CD4-positive, alpha-beta T cell treated with Interleukin-17A for 4 hours (primary cell): ENCODE measurements at regions not wholly inside any gene's neighbourhood (a gene's known extent, or its start where the extent isn't known, plus 50 kb on each side); places are given as distances from the start of the nearest gene placed in this dataset.

ENCODE experiments used
- DNase-seq: peaks from one replicate; pipeline ENCODE4 v3.0.0-alpha.2; 2020; ENCODE audit warnings: mixed read lengths

GRCh38 chr3:104530934-104531333, 835.8 kb upstream of the ALCAM start:
- DNase-seq: no peak

DNA sequence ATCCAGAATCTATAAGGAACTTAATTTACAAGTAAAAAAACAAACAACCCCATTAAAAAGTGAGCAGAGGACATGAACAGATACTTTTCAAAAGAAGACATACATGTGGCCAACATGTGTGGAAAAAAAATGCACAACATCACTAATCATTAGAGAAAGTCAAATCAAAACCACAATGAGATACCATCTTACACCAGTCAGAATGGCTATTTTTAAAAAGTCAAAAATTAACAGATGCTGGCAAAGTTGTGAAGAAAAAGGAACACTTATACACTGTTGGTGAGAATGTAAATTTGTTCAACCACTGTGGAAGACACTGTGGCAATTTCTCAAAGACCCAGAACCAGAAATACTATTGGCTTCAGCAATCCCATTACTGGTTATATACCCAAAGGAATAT, 830.0 kb upstream of the ALCAM start:
- DNase-seq: no peak

DNA sequence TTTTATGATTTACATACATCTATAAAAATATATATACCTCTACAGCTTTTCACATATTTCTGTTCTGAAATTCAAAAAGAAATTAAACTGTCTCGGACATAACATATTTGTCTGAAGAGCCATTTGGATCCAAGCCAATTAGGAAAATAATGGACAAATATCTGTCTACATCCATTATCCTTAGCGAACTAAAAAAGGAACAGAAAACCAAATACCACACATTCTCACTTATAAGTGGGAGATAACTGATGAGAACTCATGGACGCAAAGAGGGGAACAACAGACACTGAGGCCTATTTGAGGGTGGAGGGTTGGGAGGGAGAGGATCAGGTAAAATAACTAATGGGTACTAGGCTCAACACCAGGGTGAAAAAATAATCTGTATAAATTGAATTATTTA, 829.4 kb upstream of the ALCAM start:
- no peak for DNase-seq

DNA sequence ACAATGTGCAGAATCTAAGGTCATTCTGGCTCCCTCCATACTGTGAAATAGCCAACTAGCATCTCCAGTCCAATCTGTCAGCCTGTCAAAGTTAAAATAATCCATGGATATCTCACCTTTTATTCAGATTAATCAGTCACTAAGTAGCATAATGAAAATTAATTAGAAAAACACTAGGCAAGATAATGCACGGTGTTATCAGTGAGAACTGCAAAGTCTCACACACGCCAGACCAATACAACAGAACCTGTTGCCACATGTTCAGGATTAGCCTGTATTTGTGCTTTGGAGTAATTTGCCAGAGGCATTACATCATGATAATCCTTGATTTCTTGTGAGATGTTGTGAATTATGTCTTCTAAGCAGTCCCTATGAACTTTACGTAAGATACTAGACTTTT, 820.4 kb upstream of the ALCAM start:
- no peak for DNase-seq

DNA sequence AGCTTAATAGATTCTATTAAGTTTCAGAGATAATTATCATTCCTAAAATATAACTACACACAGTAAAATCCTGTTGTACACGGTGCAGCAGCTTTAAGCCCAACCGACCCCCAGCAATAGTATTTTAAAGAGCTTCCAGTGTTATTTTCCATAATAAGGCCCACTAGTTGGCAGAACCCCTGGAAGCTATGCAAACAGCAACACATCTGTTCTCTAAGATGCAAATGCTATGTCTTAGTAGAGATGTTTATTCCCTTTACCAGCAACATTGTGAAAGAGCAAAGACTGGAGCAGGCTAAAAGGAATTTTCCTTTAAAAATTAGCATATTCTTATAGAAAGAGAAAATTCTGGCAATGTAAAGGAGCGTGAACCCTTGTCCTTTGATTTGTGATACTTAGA, 819.7 kb upstream of the ALCAM start:
- DNase-seq: no peak

DNA sequence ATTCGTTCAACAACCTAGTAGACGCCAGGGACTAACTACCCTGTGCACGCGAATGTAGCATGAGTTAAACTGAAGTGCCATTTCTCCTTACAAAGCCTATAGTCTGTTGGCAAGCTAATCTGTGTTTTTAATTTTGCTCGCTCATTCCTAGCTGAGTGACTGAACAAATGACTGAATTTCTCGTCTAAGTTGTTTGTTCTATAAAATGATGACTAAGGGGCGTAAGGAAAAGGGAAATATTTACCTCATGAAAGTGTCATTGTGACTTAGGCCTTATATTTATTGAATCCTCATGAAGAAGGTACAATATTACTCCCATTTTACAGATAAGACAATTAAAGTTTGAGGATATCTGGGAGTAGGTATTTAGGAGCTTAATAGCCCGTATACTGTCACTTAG, 818.3 kb upstream of the ALCAM start:
- no peak for DNase-seq

GRCh38 chr3:104549099-104549714, 817.5 kb upstream of the ALCAM start:
- DNase-seq: no peak

DNA sequence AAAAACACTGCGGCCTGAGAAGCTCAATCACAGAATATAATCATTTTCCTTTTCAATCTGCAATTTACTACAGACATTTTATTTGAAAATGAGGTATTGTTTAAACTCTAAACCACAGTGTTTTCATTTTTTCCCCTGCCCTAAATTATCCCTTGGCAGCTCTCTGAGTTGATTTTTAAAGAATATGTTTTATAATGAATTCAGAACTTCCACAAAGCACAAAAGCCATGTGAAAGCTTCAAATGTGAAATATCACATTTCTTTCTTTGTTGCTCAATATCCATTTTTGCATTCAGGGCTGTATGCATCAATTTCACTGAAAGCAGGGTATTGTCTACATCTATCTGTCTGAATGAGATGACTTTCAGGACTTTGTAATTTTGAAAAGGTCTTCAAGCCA, 813.6 kb upstream of the ALCAM start:
- no peak for DNase-seq

- no peak for DNase-seq
Measured at GRCh38 chr3:104554425-104554824, 812.3 kb upstream of the ALCAM start.

DNA sequence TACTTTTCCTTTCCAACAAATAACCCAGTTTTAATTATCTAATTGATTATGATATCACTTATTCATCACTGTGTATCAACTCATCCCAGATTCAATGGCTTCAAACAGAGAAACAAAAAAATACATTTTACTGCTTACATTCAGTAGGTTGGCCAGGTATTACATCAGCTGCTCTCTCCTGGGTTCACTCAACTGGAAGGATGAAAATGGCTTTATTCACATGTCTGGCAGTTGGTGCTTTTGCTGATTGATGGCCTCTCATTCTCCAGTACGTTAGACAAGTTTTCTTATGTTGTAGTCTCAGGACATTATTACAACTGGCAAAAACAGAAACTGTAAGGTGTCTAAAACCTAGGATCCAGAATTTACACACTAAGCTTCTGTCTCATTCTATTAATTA, 811.0 kb upstream of the ALCAM start:
- DNase-seq: no peak

- DNase-seq: no peak
Measured at GRCh38 chr3:104556372-104557078, 810.2 kb upstream of the ALCAM start.

DNA sequence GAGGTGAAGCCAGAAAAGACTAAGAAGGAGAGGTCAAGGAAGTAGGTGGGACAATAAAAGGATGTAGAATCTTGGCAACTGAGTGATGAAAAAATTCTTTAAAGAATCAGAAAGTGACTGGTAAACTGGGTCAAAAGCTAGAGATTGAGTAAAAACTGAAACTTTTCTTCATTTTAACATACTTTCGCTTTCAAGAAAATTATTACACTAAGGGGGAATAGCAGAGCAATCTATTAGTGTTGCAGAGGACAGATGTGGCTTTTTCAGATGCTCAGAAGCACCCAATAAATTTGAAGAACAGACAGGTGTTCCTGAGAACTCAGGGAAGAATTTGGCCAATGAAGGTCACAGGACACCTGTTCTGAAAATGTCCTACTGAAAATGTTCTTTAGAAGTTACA, 805.4 kb upstream of the ALCAM start:
- no peak for DNase-seq

GRCh38 chr3:104564045-104564643, 802.6 kb upstream of the ALCAM start:
- DNase-seq: peak; percentile 62

DNA sequence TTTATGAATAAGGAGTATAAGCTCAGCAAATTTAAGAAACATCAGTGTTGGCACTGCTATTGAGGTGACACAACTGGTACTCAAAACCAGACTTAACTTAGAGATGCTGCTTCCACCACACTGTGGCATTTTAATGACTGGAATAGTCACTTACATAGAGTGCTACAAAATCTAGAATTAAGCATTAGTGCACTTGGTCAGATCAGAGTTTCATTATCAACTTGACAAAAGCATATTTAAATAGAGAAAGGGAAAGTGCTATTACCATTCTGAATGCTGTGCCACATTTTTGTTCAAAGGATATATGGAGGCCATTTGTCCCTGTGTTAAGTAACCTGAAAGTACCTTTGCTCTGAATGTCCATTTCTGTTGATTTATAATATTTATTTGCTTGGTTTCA, 800.7 kb upstream of the ALCAM start:
- DNase-seq: no peak

- DNase-seq: no peak
Measured at GRCh38 chr3:104575634-104576033, 791.1 kb upstream of the ALCAM start.

DNA sequence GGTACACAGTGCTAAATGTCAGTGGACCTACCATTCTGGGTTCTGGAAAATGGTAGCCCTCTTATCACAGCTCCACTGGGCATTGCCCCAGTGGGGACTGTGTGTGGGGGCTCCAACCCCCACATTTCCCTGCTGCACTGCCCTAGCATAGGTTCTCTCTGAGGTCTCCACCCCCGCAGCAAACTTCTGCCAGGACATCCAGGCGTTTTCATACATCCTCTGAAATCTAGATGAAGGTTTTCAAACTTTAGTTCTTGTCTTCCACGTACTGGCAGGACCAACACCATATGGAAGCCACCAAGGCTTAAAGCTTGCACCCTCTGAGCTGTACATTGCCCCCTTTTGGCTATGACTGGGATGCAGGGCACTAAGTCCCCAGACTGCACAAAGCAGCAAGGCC, 788.2 kb upstream of the ALCAM start:
- DNase-seq: no peak

- no peak for DNase-seq
Measured at GRCh38 chr3:104582092-104582491, 784.6 kb upstream of the ALCAM start.

GRCh38 chr3:104584682-104585081, 782.0 kb upstream of the ALCAM start:
- no peak for DNase-seq

DNA sequence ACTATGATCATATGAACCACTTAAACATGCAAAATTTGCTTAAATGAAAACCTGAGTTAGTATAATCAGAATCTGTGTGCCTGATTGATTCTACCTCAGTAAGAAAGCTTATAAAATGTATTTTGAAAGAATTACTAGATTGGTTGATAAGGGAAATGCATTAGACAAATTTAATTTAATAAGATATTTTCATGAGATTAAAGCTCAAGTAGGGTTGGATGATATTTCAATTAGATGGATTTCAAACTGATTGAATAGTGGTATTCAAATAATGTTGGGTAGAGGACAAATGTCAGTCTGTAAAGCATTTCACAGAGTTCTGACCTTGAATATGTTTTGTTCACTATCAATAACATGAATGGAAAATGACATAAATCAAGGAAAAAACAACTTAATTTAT, 780.4 kb upstream of the ALCAM start:
- no peak for DNase-seq

DNA sequence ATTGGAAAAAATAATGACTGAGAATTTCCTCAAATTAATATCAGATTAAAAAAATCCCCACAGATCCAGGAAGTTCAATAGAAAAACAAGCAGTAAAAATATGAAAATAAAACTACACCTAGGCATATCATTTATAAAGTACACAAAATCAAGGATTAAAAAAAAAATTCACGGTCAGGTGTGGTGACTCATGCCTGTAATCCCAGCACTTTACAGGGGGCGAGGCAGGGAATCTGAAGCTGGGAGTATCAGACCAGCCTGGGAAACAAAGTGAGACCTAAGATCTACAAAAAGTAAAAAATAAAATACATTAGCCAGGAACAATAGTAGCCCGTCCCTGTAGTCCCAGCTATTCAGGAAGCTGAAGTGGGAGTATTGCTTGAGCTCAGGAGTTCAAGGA, 778.3 kb upstream of the ALCAM start:
- DNase-seq: no peak

- no peak for DNase-seq
Measured at GRCh38 chr3:104591776-104592175, 774.9 kb upstream of the ALCAM start.

GRCh38 chr3:104594491-104594890, 772.2 kb upstream of the ALCAM start:
- DNase-seq: no peak

- no peak for DNase-seq
Measured at GRCh38 chr3:104596054-104596453, 770.7 kb upstream of the ALCAM start.

- DNase-seq: no peak
Measured at GRCh38 chr3:104596551-104596950, 770.2 kb upstream of the ALCAM start.
